ENCODE measurements at regions not wholly inside any gene's neighbourhood (a gene's known extent, or its start where the extent isn't known, plus 50 kb on each side); places are given as distances from the start of the nearest gene placed in this dataset.

- Histone ChIP-seq H3K36me3 (ENCODE audit: control insufficient read depth, insufficient read depth, low read length) (no peaks in the 10 kb centered on the region), H3K9me3 (ENCODE audit: control insufficient read depth, insufficient read depth, low read depth, low read length) (no peaks in the 10 kb centered on the region), H3K4me1 (ENCODE audit: control insufficient read depth, extremely low read depth, insufficient read depth, low read length) (no peaks in the 10 kb centered on the region), H2AFZ (ENCODE audit: low read length) (no peak overlapping the region), H3K4me3 (replicated peaks in 1 of 4; ENCODE audit: control extremely low read depth in 1 of 4, insufficient read depth in 1 of 4, low read depth in 3 of 4, low read length in 4 of 4) (no peak overlapping the region), H3K27ac (ENCODE audit: insufficient read depth, low read length) (no peak overlapping the region), H3K4me2 (ENCODE audit: extremely low read depth, insufficient read depth, low read length) (no peak overlapping the region), H3K9ac (ENCODE audit: insufficient read depth, low read length) (no peak overlapping the region), H3K79me2 (ENCODE audit: control insufficient read depth, insufficient read depth, low read length) (no peaks in the 10 kb centered on the region), H4K20me1 (ENCODE audit: control insufficient read depth, extremely low read depth, insufficient read depth, low read length) (no peaks in the 10 kb centered on the region), H3K27me3 (ENCODE audit: control insufficient read depth, insufficient read depth, low read length) (no peaks in the 10 kb centered on the region)
- TF ChIP-seq EZH2 (IDR thresholded peaks at IDR 0.05; ENCODE audit: low read length, missing control alignments) (no peak), CTCF (conservative IDR thresholded peaks at IDR 0.05 in 1 of 2, IDR thresholded peaks at IDR 0.05 in 1 of 2; ENCODE audit: low read depth in 1 of 2, low read length in 2 of 2) (no peak)
- peak in 1 of 2 donors; percentile 2 for DNase-seq (ENCODE audit: low read depth in 2 of 2)
These were observed 80.8 kb upstream of the PEX5L start for GRCh38 chr3:180117381-180118163.

- no peak overlapping the region for H2AFZ ChIP-seq (ENCODE audit: low read length)
- no peaks in the 10 kb centered on the region for H3K27me3 ChIP-seq (ENCODE audit: control insufficient read depth, insufficient read depth, low read length)
- no peak overlapping the region for H3K27ac ChIP-seq (ENCODE audit: insufficient read depth, low read length)
- no peak for TF ChIP-seq EZH2 (IDR thresholded peaks at IDR 0.05; ENCODE audit: low read length, missing control alignments)
- TF ChIP-seq CTCF (conservative IDR thresholded peaks at IDR 0.05 in 1 of 2, IDR thresholded peaks at IDR 0.05 in 1 of 2; ENCODE audit: low read depth in 1 of 2, low read length in 2 of 2), result no peak
- no peaks in the 10 kb centered on the region for H3K36me3 ChIP-seq (ENCODE audit: control insufficient read depth, insufficient read depth, low read length)
- no peaks in the 10 kb centered on the region for H3K4me1 ChIP-seq (ENCODE audit: control insufficient read depth, extremely low read depth, insufficient read depth, low read length)
- no peak for DNase-seq (ENCODE audit: low read depth in 2 of 2)
- H3K4me2 ChIP-seq (ENCODE audit: extremely low read depth, insufficient read depth, low read length), result no peak overlapping the region
- no peaks in the 10 kb centered on the region for H4K20me1 ChIP-seq (ENCODE audit: control insufficient read depth, extremely low read depth, insufficient read depth, low read length)
- H3K4me3 ChIP-seq (replicated peaks in 1 of 4; ENCODE audit: control extremely low read depth in 1 of 4, insufficient read depth in 1 of 4, low read depth in 3 of 4, low read length in 4 of 4), result no peak overlapping the region
- H3K79me2 ChIP-seq (ENCODE audit: control insufficient read depth, insufficient read depth, low read length), result no peaks in the 10 kb centered on the region
- no peaks in the 10 kb centered on the region for H3K9me3 ChIP-seq (ENCODE audit: control insufficient read depth, insufficient read depth, low read depth, low read length)
- H3K9ac ChIP-seq (ENCODE audit: insufficient read depth, low read length), result no peak overlapping the region
These were observed 82.8 kb upstream of the PEX5L start for GRCh38 chr3:180119567-180119966.

- no peak for DNase-seq (ENCODE audit: low read depth in 2 of 2)
- Histone ChIP-seq H3K27ac (ENCODE audit: insufficient read depth, low read length) (no peak overlapping the region), H3K36me3 (ENCODE audit: control insufficient read depth, insufficient read depth, low read length) (no peaks in the 10 kb centered on the region), H2AFZ (ENCODE audit: low read length) (no peak overlapping the region), H4K20me1 (ENCODE audit: control insufficient read depth, extremely low read depth, insufficient read depth, low read length) (no peaks in the 10 kb centered on the region), H3K9me3 (ENCODE audit: control insufficient read depth, insufficient read depth, low read depth, low read length) (no peaks in the 10 kb centered on the region), H3K4me2 (ENCODE audit: extremely low read depth, insufficient read depth, low read length) (no peak overlapping the region), H3K79me2 (ENCODE audit: control insufficient read depth, insufficient read depth, low read length) (no peaks in the 10 kb centered on the region), H3K4me3 (replicated peaks in 1 of 4; ENCODE audit: control extremely low read depth in 1 of 4, insufficient read depth in 1 of 4, low read depth in 3 of 4, low read length in 4 of 4) (no peak overlapping the region), H3K4me1 (ENCODE audit: control insufficient read depth, extremely low read depth, insufficient read depth, low read length) (no peaks in the 10 kb centered on the region), H3K27me3 (ENCODE audit: control insufficient read depth, insufficient read depth, low read length) (no peaks in the 10 kb centered on the region), H3K9ac (ENCODE audit: insufficient read depth, low read length) (no peak overlapping the region)
- TF ChIP-seq EZH2 (IDR thresholded peaks at IDR 0.05; ENCODE audit: low read length, missing control alignments) (no peak), CTCF (conservative IDR thresholded peaks at IDR 0.05 in 1 of 2, IDR thresholded peaks at IDR 0.05 in 1 of 2; ENCODE audit: low read depth in 1 of 2, low read length in 2 of 2) (no peak)
These were observed 87.2 kb upstream of the PEX5L start for GRCh38 chr3:180123928-180124327.

Measured in fibroblast of lung (primary cell).